Peyer's patch (tissue), 4 donors: ENCODE measurements at regions not wholly inside any gene's neighbourhood (a gene's known extent, or its start where the extent isn't known, plus 50 kb on each side); places are given as distances from the start of the nearest gene placed in this dataset.

ENCODE experiments used
- POLR2A ChIP-seq, 2 donors: fragments of 450-650 bp; IDR thresholded peaks; one replicate each; pipeline ENCODE4 v1.5.1; 2017; ENCODE audit warnings: antibody characterized with exemption in 2 of 2, mild to moderate bottlenecking in 2 of 2, moderate library complexity in 2 of 2
- TF ChIP-seq, protein P1 (sequence below), 6 experiments: fragments of 450-650 bp in 4 of 6; fragments of 200-600 bp in 2 of 6; sonication (generic) in 1 of 6; IDR thresholded peaks; one replicate each; pipeline ENCODE4 v1.5.1; 2017 to 2019; ENCODE audit warnings: antibody characterized with exemption in 6 of 6, mild to moderate bottlenecking in 3 of 6, moderate library complexity in 1 of 6

GRCh38 chr13:108409730-108410129 lies 140.2 kb downstream of the TNFSF13B start:
- TF ChIP-seq, protein P1, sequence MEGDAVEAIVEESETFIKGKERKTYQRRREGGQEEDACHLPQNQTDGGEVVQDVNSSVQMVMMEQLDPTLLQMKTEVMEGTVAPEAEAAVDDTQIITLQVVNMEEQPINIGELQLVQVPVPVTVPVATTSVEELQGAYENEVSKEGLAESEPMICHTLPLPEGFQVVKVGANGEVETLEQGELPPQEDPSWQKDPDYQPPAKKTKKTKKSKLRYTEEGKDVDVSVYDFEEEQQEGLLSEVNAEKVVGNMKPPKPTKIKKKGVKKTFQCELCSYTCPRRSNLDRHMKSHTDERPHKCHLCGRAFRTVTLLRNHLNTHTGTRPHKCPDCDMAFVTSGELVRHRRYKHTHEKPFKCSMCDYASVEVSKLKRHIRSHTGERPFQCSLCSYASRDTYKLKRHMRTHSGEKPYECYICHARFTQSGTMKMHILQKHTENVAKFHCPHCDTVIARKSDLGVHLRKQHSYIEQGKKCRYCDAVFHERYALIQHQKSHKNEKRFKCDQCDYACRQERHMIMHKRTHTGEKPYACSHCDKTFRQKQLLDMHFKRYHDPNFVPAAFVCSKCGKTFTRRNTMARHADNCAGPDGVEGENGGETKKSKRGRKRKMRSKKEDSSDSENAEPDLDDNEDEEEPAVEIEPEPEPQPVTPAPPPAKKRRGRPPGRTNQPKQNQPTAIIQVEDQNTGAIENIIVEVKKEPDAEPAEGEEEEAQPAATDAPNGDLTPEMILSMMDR (IDR thresholded peaks at IDR 0.05): no peak
- no peak for TF ChIP-seq POLR2A (IDR thresholded peaks at IDR 0.05)
